HCT116 (cell line): ENCODE measurements at regions not wholly inside any gene's neighbourhood (a gene's known extent, or its start where the extent isn't known, plus 50 kb on each side); places are given as distances from the start of the nearest gene placed in this dataset.

ENCODE experiments used
- ATAC-seq: fragments of 200-7000 bp; cut with Tn5 transposase; 2 replicates; pipeline ENCODE4 v1.9.1; 2020; ENCODE audit warnings: mild to moderate bottlenecking, moderate library complexity
- BruUV-seq: library from RNA; stranded (reverse); fragments of 400-500 nt; replicated peaks from 2 replicates; lab custom pipeline; 2021; lab: Mats Ljungman, UMichigan
- CTCF ChIA-PET: fragments of 300-600 bp; sonication (Branson Sonifier 250); formaldehyde crosslinking; loops from one replicate; lab custom pipeline; 2021; ENCODE audit warnings: antibody characterized with exemption; lab: Charles Lee
- POLR2A ChIA-PET: fragments of 300-600, 350-600 bp; sonication (Branson Sonifier 250); formaldehyde crosslinking; loops from one replicate; lab custom pipeline; 2021; ENCODE audit warnings: antibody characterized with exemption; lab: Charles Lee
- RAD21 ChIA-PET, 2 experiments: fragments of 300-600 bp; sonication (Branson Sonifier 250); formaldehyde crosslinking; loops; one replicate each; lab custom pipeline; 2023; ENCODE audit warnings: low total read pairs in 2 of 2; ENCODE audit not compliant: uncharacterized antibody in 2 of 2, unreplicated experiment in 2 of 2, low non-redundant PET in 1 of 2; lab: Charles Lee
- DNase-seq: peaks from one replicate; pipeline ENCODE4 v3.0.0-alpha.2; 2010; ENCODE audit warnings: low read depth, low spot score
- H2AFZ ChIP-seq: fragments of 200-600 bp; shearing (Covaris generic), sonication (generic); 2 replicates; pipeline ENCODE4 v1.6.1; 2017; ENCODE audit warnings: low read depth, mixed run types, mixed read lengths, antibody characterized with exemption, low read length; ENCODE audit not compliant: poor library complexity, severe bottlenecking
- H3K27ac ChIP-seq: 2 replicates; pipeline ENCODE4 v1.5.1; 2012; ENCODE audit warnings: low read depth, low read length
- H3K27me3 ChIP-seq: fragments of 200-600 bp; sonication (generic); 2 replicates; pipeline ENCODE4 v1.6.1; 2016; ENCODE audit warnings: mixed run types, low read length, mixed read lengths; ENCODE audit not compliant: insufficient read depth
- H3K36me3 ChIP-seq, 2 experiments: fragments of 200-500 bp in 1 of 2; fragments of 200-600 bp in 1 of 2; sonication (Bioruptor generic) in 1 of 2; sonication (generic) in 1 of 2; 2 replicates each; pipeline versions ENCODE4 v1.5.1 to v1.6.1; 2014 to 2016; ENCODE audit warnings: low read length in 2 of 2, inconsistent platforms in 1 of 2, mixed read lengths in 1 of 2, mixed run types in 1 of 2; ENCODE audit not compliant: insufficient read depth in 2 of 2, control insufficient read depth in 1 of 2
- H3K4me1 ChIP-seq, 2 experiments: fragments of 200-600 bp in 1 of 2; sonication (generic) in 1 of 2; 2 replicates each; pipeline versions ENCODE4 v1.5.1 to v1.6.1; 2012 to 2017; ENCODE audit warnings: low read length in 2 of 2, inconsistent platforms in 1 of 2, mild to moderate bottlenecking in 1 of 2, mixed read lengths in 1 of 2, mixed run types in 1 of 2, moderate library complexity in 1 of 2; ENCODE audit not compliant: insufficient read depth in 2 of 2, control insufficient read depth in 1 of 2
- H3K4me2 ChIP-seq: fragments of 200-600 bp; sonication (generic); 2 replicates; pipeline ENCODE4 v1.6.1; 2017; ENCODE audit warnings: mixed run types, low read length, mixed read lengths
- H3K4me3 ChIP-seq, 2 experiments: fragments of 200-600 bp in 1 of 2; sonication (generic) in 1 of 2; replicated peaks in 1 of 2; 2 replicates each; pipeline ENCODE4 v1.5.1; 2011 to 2016; ENCODE audit warnings: low read length in 2 of 2, control low read depth in 1 of 2, low read depth in 1 of 2, mild to moderate bottlenecking in 1 of 2, mixed read lengths in 1 of 2, mixed run types in 1 of 2
- H3K79me2 ChIP-seq: fragments of 200-600 bp; sonication (generic); 2 replicates; pipeline ENCODE4 v1.6.1; 2017; ENCODE audit warnings: mild to moderate bottlenecking, mixed run types, low read length, moderate library complexity, mixed read lengths; ENCODE audit not compliant: insufficient read depth
- H3K9ac ChIP-seq: fragments of 200-600 bp; sonication (generic); 2 replicates; pipeline ENCODE4 v1.6.1; 2016; ENCODE audit warnings: low read length, mixed read lengths
- H3K9me2 ChIP-seq: fragments of 200-600 bp; sonication (generic), shearing (Covaris generic); 2 replicates; pipeline ENCODE4 v1.6.1; 2017; ENCODE audit warnings: mixed run types, mild to moderate bottlenecking, moderate library complexity; ENCODE audit not compliant: insufficient read depth
- H3K9me3 ChIP-seq, 2 experiments: fragments of 200-500 bp in 1 of 2; fragments of 200-600 bp in 1 of 2; sonication (Bioruptor generic) in 1 of 2; sonication (generic) in 1 of 2; 2 replicates each; pipeline ENCODE4 v1.6.1; 2014 to 2017; ENCODE audit warnings: low read length in 2 of 2, mixed read lengths in 2 of 2, inconsistent platforms in 1 of 2, low read depth in 1 of 2, mild to moderate bottlenecking in 1 of 2, mixed run types in 1 of 2, moderate library complexity in 1 of 2; ENCODE audit not compliant: control insufficient read depth in 1 of 2, insufficient read depth in 1 of 2
- H4K20me1 ChIP-seq: fragments of 200-600 bp; sonication (generic), shearing (Covaris generic); 2 replicates; pipeline ENCODE4 v1.6.1; 2017; ENCODE audit warnings: mixed run types, mild to moderate bottlenecking, moderate library complexity; ENCODE audit not compliant: insufficient read depth
- CEBPB ChIP-seq: IDR thresholded peaks from 2 replicates; pipeline ENCODE4 v1.6.1; 2012; ENCODE audit warnings: low read depth
- CTCF ChIP-seq, 3 experiments: fragments of 200-600 bp in 1 of 3; sonication (generic) in 1 of 3; IDR thresholded peaks in 2 of 3; conservative IDR thresholded peaks in 1 of 3; 2 replicates each; pipeline ENCODE4 v1.5.1; 2012 to 2017; ENCODE audit warnings: low read depth in 2 of 3, low read length in 2 of 3, antibody characterized with exemption in 1 of 3, borderline replicate concordance in 1 of 3, control low read depth in 1 of 3, mild to moderate bottlenecking in 1 of 3, mixed read lengths in 1 of 3, mixed run types in 1 of 3, moderate library complexity in 1 of 3; ENCODE audit not compliant: insufficient read depth in 1 of 3
- EGR1 ChIP-seq: IDR thresholded peaks from 2 replicates; pipeline ENCODE4 v1.6.1; 2012; ENCODE audit warnings: low read depth
- EZH2phosphoT487 ChIP-seq: fragments of 200-600 bp; IDR thresholded peaks from 2 replicates; pipeline ENCODE4 v1.6.1; 2018; ENCODE audit warnings: antibody characterized with exemption, borderline replicate concordance
- JUND ChIP-seq: IDR thresholded peaks from 2 replicates; pipeline ENCODE4 v1.6.1; 2012
- POLR2A ChIP-seq: IDR thresholded peaks from 2 replicates; pipeline ENCODE4 v1.7.0; 2011; ENCODE audit warnings: borderline replicate concordance; ENCODE audit not compliant: insufficient read depth, insufficient read length; ENCODE audit errors: extremely low read depth
- POLR2AphosphoS5 ChIP-seq: IDR thresholded peaks from 2 replicates; pipeline ENCODE4 v1.6.1; 2011; ENCODE audit warnings: mild to moderate bottlenecking, low read depth, low read length, moderate library complexity
- RAD21 ChIP-seq: IDR thresholded peaks from 2 replicates; pipeline ENCODE4 v1.6.1; 2012; ENCODE audit warnings: low read depth, mild to moderate bottlenecking
- SIN3A ChIP-seq: IDR thresholded peaks from 2 replicates; pipeline ENCODE4 v1.6.1; 2012; ENCODE audit warnings: low read depth
- ZBTB33 ChIP-seq: IDR thresholded peaks from 2 replicates; pipeline ENCODE4 v1.6.1; 2011; ENCODE audit warnings: mild to moderate bottlenecking, low read length, moderate library complexity; ENCODE audit not compliant: insufficient replicate concordance; ENCODE audit errors: extremely low read depth
- ZNF274 ChIP-seq: fragments of 200-500 bp; sonication (Bioruptor generic); IDR thresholded peaks from 2 replicates; pipeline ENCODE4 v1.6.1; 2014; ENCODE audit warnings: mild to moderate bottlenecking, low read depth, low read length, inconsistent platforms
- intact Hi-C: fragments of 100-400 bp; cut with micrococcal nuclease; formaldehyde crosslinking; loops from 2 replicates; pipeline ENCODE4 v1.10.0; 2022
- TF ChIP-seq, protein P1 (sequence below): IDR thresholded peaks from 2 replicates; pipeline ENCODE4 v1.6.1; 2012

- H3K4me2 ChIP-seq: no peak overlapping the region
These were observed 303.0 kb upstream of the CDH9 start for GRCh38 chr5:27341342-27341741.

DNA sequence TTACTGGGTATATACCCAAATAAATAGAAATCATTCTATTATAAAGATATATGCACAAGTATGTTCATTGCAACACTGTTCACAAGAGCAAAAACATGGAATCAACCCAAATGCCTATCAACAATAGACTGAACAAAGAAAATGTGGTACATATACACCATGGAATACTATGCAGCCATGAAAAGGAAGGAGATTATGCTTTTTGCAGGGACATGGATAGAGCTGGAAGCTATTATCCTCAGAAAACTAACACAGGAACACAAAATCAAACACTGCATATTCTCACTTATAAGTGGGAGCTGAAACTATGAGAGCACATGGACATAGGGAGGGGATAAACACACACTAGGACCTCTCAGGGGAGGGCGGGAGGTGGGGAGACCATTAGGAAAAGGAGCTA lies 298.4 kb upstream of the CDH9 start:
- ChIA-PET CTCF (no interaction called here), POLR2A (no interaction called here), RAD21 (no interaction called here)
- BruUV-seq: no TSS peak
- no peaks in the 10 kb centered on the region for H3K79me2 ChIP-seq
- H3K27ac ChIP-seq: no peak overlapping the region
- no peak overlapping the region for H3K9ac ChIP-seq
- no peak overlapping the region for H3K4me2 ChIP-seq
- intact Hi-C loops: no loop called here
- no peaks in the 10 kb centered on the region for H3K4me1 ChIP-seq
- ATAC-seq (no peak), DNase-seq (no peak)
- peaks cover 13 to 19% of the 10 kb centered on the region in 2 experiments; a peak in 3 of 4 replicates for H3K9me3 ChIP-seq
- H3K4me3 ChIP-seq: no peak overlapping the region
- no peak overlapping the region for H2AFZ ChIP-seq
- H4K20me1 ChIP-seq: no peaks in the 10 kb centered on the region; the same call in 1 of the 2 replicates
- no peaks in the 10 kb centered on the region for H3K36me3 ChIP-seq
- no peaks in the 10 kb centered on the region for H3K27me3 ChIP-seq
- no peaks in the 10 kb centered on the region for H3K9me2 ChIP-seq
- TF ChIP-seq EZH2phosphoT487: no peak
- TF ChIP-seq POLR2AphosphoS5: no peak
- TF ChIP-seq JUND: no peak
- TF ChIP-seq CTCF (IDR thresholded peaks at IDR 0.05 in 2 of 3, conservative IDR thresholded peaks at IDR 0.05 in 1 of 3; ENCODE audit: borderline replicate concordance in 1 of 3, insufficient read depth in 1 of 3, low read depth in 2 of 3, low read length in 2 of 3): no peak
- TF ChIP-seq RAD21: no peak
- no peak for TF ChIP-seq SIN3A
- no peak for TF ChIP-seq CEBPB

More at GRCh38 chr5:27341342-27341741, 303.0 kb upstream of the CDH9 start:
- intact Hi-C loops: no loop called here
- ChIA-PET POLR2A (no interaction called here), CTCF (no interaction called here), RAD21 (no interaction called here)
- Histone ChIP-seq H4K20me1 (no peaks in the 10 kb centered on the region), H3K9me3 (peaks cover 19% of the 10 kb centered on the region in 2 experiments; a peak in 2 of 4 replicates), H3K79me2 (no peaks in the 10 kb centered on the region), H3K9ac (no peak overlapping the region), H3K9me2 (no peaks in the 10 kb centered on the region), H3K4me3 (no peak overlapping the region), H2AFZ (no peak overlapping the region), H3K4me1 (no peaks in the 10 kb centered on the region), H3K36me3 (no peaks in the 10 kb centered on the region), H3K27me3 (no peaks in the 10 kb centered on the region), H3K27ac (no peak overlapping the region)
- TF ChIP-seq ZNF274 (no peak), ZBTB33 (no peak), EGR1 (no peak), POLR2A (no peak)
- TF ChIP-seq, protein P1, sequence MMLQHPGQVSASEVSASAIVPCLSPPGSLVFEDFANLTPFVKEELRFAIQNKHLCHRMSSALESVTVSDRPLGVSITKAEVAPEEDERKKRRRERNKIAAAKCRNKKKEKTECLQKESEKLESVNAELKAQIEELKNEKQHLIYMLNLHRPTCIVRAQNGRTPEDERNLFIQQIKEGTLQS: no peak
- no TSS peak for BruUV-seq
- ATAC-seq (no peak), DNase-seq (no peak)
